BLaER1 treated with 17β-estradiol and CSF1 and Interleukin-3, amounts not matched to agents 10 nM and 100 nM (cell line): ENCODE measurements at regions not wholly inside any gene's neighbourhood (a gene's known extent, or its start where the extent isn't known, plus 50 kb on each side); places are given as distances from the start of the nearest gene placed in this dataset.

Experiments used
- H3K27ac ChIP-seq, 11 experiments: shearing (Covaris generic); formaldehyde crosslinking; 2 replicates each; pipeline ENCODE4 v1.8.1; 2022
- H3K27me3 ChIP-seq, 11 experiments: shearing (Covaris generic); formaldehyde crosslinking; 2 replicates each; pipeline ENCODE4 v1.8.1; 2022
- H3K36me3 ChIP-seq, 11 experiments: shearing (Covaris generic); formaldehyde crosslinking; 2 replicates each; pipeline ENCODE4 v1.8.1; 2022
- H3K4me1 ChIP-seq, 10 experiments: shearing (Covaris generic); formaldehyde crosslinking; 2 replicates each; pipeline ENCODE4 v1.8.1; 2022
- H3K4me2 ChIP-seq, 11 experiments: shearing (Covaris generic); formaldehyde crosslinking; 2 replicates each; pipeline ENCODE4 v1.8.1; 2022
- H3K4me3 ChIP-seq, 10 experiments: shearing (Covaris generic); formaldehyde crosslinking; 2 replicates each; pipeline ENCODE4 v1.8.1; 2022
- H3K9ac ChIP-seq, 11 experiments: shearing (Covaris generic); formaldehyde crosslinking; 2 replicates each; pipeline ENCODE4 v1.8.1; 2022
- H3K9me3 ChIP-seq, 11 experiments: shearing (Covaris generic); formaldehyde crosslinking; replicated peaks in 1 of 11; 2 replicates each; pipeline ENCODE4 v1.8.1; 2022
- H4K20me1 ChIP-seq, 11 experiments: shearing (Covaris generic); formaldehyde crosslinking; 2 replicates each; pipeline ENCODE4 v1.8.1; 2022
- Cebpa-rat ChIP-seq, 11 experiments: shearing (Covaris generic); IDR thresholded peaks; 2 replicates each; pipeline ENCODE4 v1.8.1; 2022

GRCh38 chr18:77996737-77997136 is 747.1 kb downstream of the GALR1 start:
- no peak for TF ChIP-seq Cebpa-rat (IDR thresholded peaks at IDR 0.05)

GRCh38 chr18:78001811-78002210 is 752.2 kb downstream of the GALR1 start:
- TF ChIP-seq Cebpa-rat (IDR thresholded peaks at IDR 0.05), result no peak
- no peak overlapping the region for H3K4me3 ChIP-seq
- peaks cover 14 to 24% (median 21%) of the 10 kb centered on the region in 11 experiments; a peak in 21 of 22 replicates for H3K9me3 ChIP-seq
- H3K9ac ChIP-seq, result no peak overlapping the region
- no peaks in the 10 kb centered on the region for H3K27me3 ChIP-seq
- no peaks in the 10 kb centered on the region for H4K20me1 ChIP-seq
- H3K27ac ChIP-seq, result no peak overlapping the region
- no peak overlapping the region for H3K4me2 ChIP-seq
- no peaks in the 10 kb centered on the region for H3K4me1 ChIP-seq
- H3K36me3 ChIP-seq, result no peaks in the 10 kb centered on the region

More at GRCh38 chr18:77996737-77997136, 747.1 kb downstream of the GALR1 start:
- Histone ChIP-seq H3K27me3 (no peaks in the 10 kb centered on the region), H3K9ac (no peak overlapping the region), H3K4me2 (no peak overlapping the region), H3K4me3 (no peak overlapping the region), H3K4me1 (no peaks in the 10 kb centered on the region), H3K9me3 (peaks cover 14 to 23% (median 20%) of the 10 kb centered on the region in 11 experiments; a peak in 21 of 22 replicates), H3K36me3 (no peaks in the 10 kb centered on the region), H3K27ac (no peak overlapping the region), H4K20me1 (no peaks in the 10 kb centered on the region)

- no peak overlapping the region for H3K27ac ChIP-seq
- no peaks in the 10 kb centered on the region for H3K36me3 ChIP-seq
- no peaks in the 10 kb centered on the region for H3K4me1 ChIP-seq
- peaks cover 5 to 17% (median 7%) of the 10 kb centered on the region in 11 experiments; a peak in 20 of 22 replicates for H3K9me3 ChIP-seq
- H3K4me3 ChIP-seq, result no peak overlapping the region
- H4K20me1 ChIP-seq, result no peaks in the 10 kb centered on the region
- H3K27me3 ChIP-seq, result no peaks in the 10 kb centered on the region
- H3K9ac ChIP-seq, result no peak overlapping the region
- no peak for TF ChIP-seq Cebpa-rat (IDR thresholded peaks at IDR 0.05)
- H3K4me2 ChIP-seq, result no peak overlapping the region
Measured at GRCh38 chr18:78006006-78006773, 756.5 kb downstream of the GALR1 start.

GRCh38 chr18:78006774-78007260 is 757.2 kb downstream of the GALR1 start:
- H3K27me3 ChIP-seq, result no peaks in the 10 kb centered on the region
- no peaks in the 10 kb centered on the region for H3K4me1 ChIP-seq
- H3K4me3 ChIP-seq, result no peak overlapping the region
- no peaks in the 10 kb centered on the region for H3K36me3 ChIP-seq
- no peak overlapping the region for H3K4me2 ChIP-seq
- H4K20me1 ChIP-seq, result no peaks in the 10 kb centered on the region
- no peak overlapping the region for H3K9ac ChIP-seq
- H3K9me3 ChIP-seq, result peaks cover 0 to 11% (median under 1%) of the 10 kb centered on the region in 11 experiments; a peak in 11 of 22 replicates
- no peak for TF ChIP-seq Cebpa-rat (IDR thresholded peaks at IDR 0.05)
- H3K27ac ChIP-seq, result no peak overlapping the region

- Histone ChIP-seq H3K27ac (no peak overlapping the region), H3K27me3 (no peaks in the 10 kb centered on the region), H3K9me3 (peaks cover 0 to 10% (median 0%) of the 10 kb centered on the region in 11 experiments; a peak in 5 of 22 replicates), H3K4me2 (no peak overlapping the region), H3K4me1 (no peaks in the 10 kb centered on the region), H3K4me3 (no peak overlapping the region), H3K9ac (no peak overlapping the region), H4K20me1 (no peaks in the 10 kb centered on the region), H3K36me3 (no peaks in the 10 kb centered on the region)
- TF ChIP-seq Cebpa-rat (IDR thresholded peaks at IDR 0.05), result no peak
Measured at GRCh38 chr18:78010363-78010762, 760.7 kb downstream of the GALR1 start.

- no peak for TF ChIP-seq Cebpa-rat (IDR thresholded peaks at IDR 0.05)
- no peaks in the 10 kb centered on the region for H4K20me1 ChIP-seq
- no peaks in the 10 kb centered on the region for H3K4me1 ChIP-seq
- no peak overlapping the region for H3K27ac ChIP-seq
- H3K36me3 ChIP-seq, result no peaks in the 10 kb centered on the region
- no peaks in the 10 kb centered on the region for H3K27me3 ChIP-seq
- no peak overlapping the region for H3K4me2 ChIP-seq
- no peaks in the 10 kb centered on the region for H3K9me3 ChIP-seq
- no peak overlapping the region for H3K4me3 ChIP-seq
- H3K9ac ChIP-seq, result no peak overlapping the region
Measured at GRCh38 chr18:78017869-78018268, 768.2 kb downstream of the GALR1 start.

- Histone ChIP-seq H4K20me1 (no peaks in the 10 kb centered on the region), H3K9me3 (no peaks in the 10 kb centered on the region), H3K9ac (no peak overlapping the region), H3K27ac (no peak overlapping the region), H3K4me1 (no peaks in the 10 kb centered on the region), H3K36me3 (no peaks in the 10 kb centered on the region), H3K4me2 (no peak overlapping the region), H3K27me3 (no peaks in the 10 kb centered on the region), H3K4me3 (no peak overlapping the region)
- TF ChIP-seq Cebpa-rat (IDR thresholded peaks at IDR 0.05), result no peak
Measured at GRCh38 chr18:78021196-78021595, 771.5 kb downstream of the GALR1 start.

GRCh38 chr18:78031589-78031988 is 781.9 kb downstream of the GALR1 start:
- no peak for TF ChIP-seq Cebpa-rat (IDR thresholded peaks at IDR 0.05)
- Histone ChIP-seq H3K27ac (no peak overlapping the region), H3K4me2 (no peak overlapping the region), H3K9me3 (no peaks in the 10 kb centered on the region), H3K36me3 (no peaks in the 10 kb centered on the region), H3K4me3 (no peak overlapping the region), H3K9ac (no peak overlapping the region), H4K20me1 (no peaks in the 10 kb centered on the region), H3K4me1 (peaks cover 0 to 7% (median 2%) of the 10 kb centered on the region in 10 experiments; a peak in 5 of 20 replicates), H3K27me3 (no peaks in the 10 kb centered on the region)

- Histone ChIP-seq H3K4me2 (0 out of 22 replicates have a peak overlapping the region, but pooled peaks of 1 of the 11 experiments have one; percentile 35), H4K20me1 (no peaks in the 10 kb centered on the region), H3K27me3 (no peaks in the 10 kb centered on the region), H3K9ac (no peak overlapping the region), H3K4me1 (peaks cover 0 to 7% (median 2%) of the 10 kb centered on the region in 10 experiments; a peak in 5 of 20 replicates), H3K4me3 (no peak overlapping the region), H3K36me3 (no peaks in the 10 kb centered on the region), H3K9me3 (no peaks in the 10 kb centered on the region), H3K27ac (no peak overlapping the region)
- TF ChIP-seq Cebpa-rat (IDR thresholded peaks at IDR 0.05), result no peak
Measured at GRCh38 chr18:78031991-78032390, 782.3 kb downstream of the GALR1 start.

- no peak for TF ChIP-seq Cebpa-rat (IDR thresholded peaks at IDR 0.05)
- H3K27me3 ChIP-seq, result no peaks in the 10 kb centered on the region
- H3K9ac ChIP-seq, result no peak overlapping the region
- H3K27ac ChIP-seq, result no peak overlapping the region
- peaks cover 0 to 7% (median 2%) of the 10 kb centered on the region in 10 experiments; a peak in 5 of 20 replicates for H3K4me1 ChIP-seq
- H3K36me3 ChIP-seq, result no peaks in the 10 kb centered on the region
- 0 out of 22 replicates have a peak overlapping the region, but pooled peaks of 1 of the 11 experiments have one; percentile 35 for H3K4me2 ChIP-seq
- H3K9me3 ChIP-seq, result no peaks in the 10 kb centered on the region
- no peak overlapping the region for H3K4me3 ChIP-seq
- no peaks in the 10 kb centered on the region for H4K20me1 ChIP-seq
Measured at GRCh38 chr18:78032574-78032973, 782.9 kb downstream of the GALR1 start.
